Calu3 (cell line): ENCODE measurements at regions not wholly inside any gene's neighbourhood (a gene's known extent, or its start where the extent isn't known, plus 50 kb on each side); places are given as distances from the start of the nearest gene placed in this dataset.

Experiments
- BruUV-seq: library from RNA; stranded (reverse); fragments of 400-500 nt; replicated peaks from 2 replicates; lab custom pipeline; 2021; lab: Mats Ljungman, UMichigan
- CTCF ChIA-PET: fragments of 300-600 bp; sonication (Branson Sonifier 250); formaldehyde crosslinking; loops from one replicate; lab custom pipeline; 2022; ENCODE audit warnings: antibody characterized with exemption; lab: Charles Lee
- DNase-seq: peaks from one replicate; pipeline ENCODE4 v3.0.0; 2022
- H3K27ac Mint-ChIP-seq: one replicate; pipeline ENCODE4 v1.8.0; 2022; ENCODE audit warnings: mixed read lengths; ENCODE audit not compliant: unreplicated experiment
- H3K27me3 Mint-ChIP-seq: one replicate; pipeline ENCODE4 v1.8.0; 2022; ENCODE audit warnings: mixed read lengths; ENCODE audit not compliant: unreplicated experiment
- H3K36me3 Mint-ChIP-seq: one replicate; pipeline ENCODE4 v1.8.0; 2022; ENCODE audit warnings: mild to moderate bottlenecking, moderate library complexity, mixed read lengths; ENCODE audit not compliant: insufficient read depth, unreplicated experiment
- H3K4me1 Mint-ChIP-seq: one replicate; pipeline ENCODE4 v1.8.0; 2022; ENCODE audit warnings: mild to moderate bottlenecking, low read depth, mixed read lengths; ENCODE audit not compliant: unreplicated experiment
- H3K4me3 Mint-ChIP-seq: one replicate; pipeline ENCODE4 v1.8.0; 2022; ENCODE audit warnings: mild to moderate bottlenecking, low read depth, moderate library complexity, mixed read lengths; ENCODE audit not compliant: unreplicated experiment
- H3K9me3 Mint-ChIP-seq: one replicate; pipeline ENCODE4 v1.8.0; 2022; ENCODE audit warnings: low read depth, mixed read lengths; ENCODE audit not compliant: unreplicated experiment
- intact Hi-C: fragments of 100-400 bp; cut with micrococcal nuclease; formaldehyde crosslinking; loops from one replicate; pipeline ENCODE4 v1.10.0; 2022; ENCODE audit not compliant: unreplicated experiment
- TF ChIP-seq, protein P1 (sequence below): fragments of 200-600 bp; IDR thresholded peaks from one replicate; pipeline ENCODE4 v1.8.0; 2022; ENCODE audit warnings: antibody characterized with exemption; ENCODE audit not compliant: unreplicated experiment

DNA sequence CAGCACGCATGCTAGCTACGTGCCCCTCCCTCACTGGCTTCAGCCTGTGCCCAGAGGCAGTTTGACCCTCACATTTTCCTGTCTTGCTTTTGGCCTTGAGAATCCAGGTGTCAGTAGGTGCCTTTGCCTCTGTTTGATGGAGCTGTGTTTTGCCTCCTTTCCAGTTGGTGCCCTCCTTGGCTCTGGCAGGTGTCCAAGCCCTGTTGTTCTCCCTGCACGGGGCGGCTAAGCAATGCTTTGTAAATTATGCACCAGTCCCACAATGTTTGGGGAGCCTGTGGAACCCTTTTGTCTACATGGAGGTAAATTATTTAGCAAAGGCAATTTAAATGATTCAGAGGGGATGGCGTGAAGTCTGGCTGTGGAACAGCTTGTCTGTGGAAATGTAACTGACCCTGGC lies 202.9 kb upstream of the BOD1L1 start:
- BruUV-seq = no TSS peak
- TF ChIP-seq, protein P1, sequence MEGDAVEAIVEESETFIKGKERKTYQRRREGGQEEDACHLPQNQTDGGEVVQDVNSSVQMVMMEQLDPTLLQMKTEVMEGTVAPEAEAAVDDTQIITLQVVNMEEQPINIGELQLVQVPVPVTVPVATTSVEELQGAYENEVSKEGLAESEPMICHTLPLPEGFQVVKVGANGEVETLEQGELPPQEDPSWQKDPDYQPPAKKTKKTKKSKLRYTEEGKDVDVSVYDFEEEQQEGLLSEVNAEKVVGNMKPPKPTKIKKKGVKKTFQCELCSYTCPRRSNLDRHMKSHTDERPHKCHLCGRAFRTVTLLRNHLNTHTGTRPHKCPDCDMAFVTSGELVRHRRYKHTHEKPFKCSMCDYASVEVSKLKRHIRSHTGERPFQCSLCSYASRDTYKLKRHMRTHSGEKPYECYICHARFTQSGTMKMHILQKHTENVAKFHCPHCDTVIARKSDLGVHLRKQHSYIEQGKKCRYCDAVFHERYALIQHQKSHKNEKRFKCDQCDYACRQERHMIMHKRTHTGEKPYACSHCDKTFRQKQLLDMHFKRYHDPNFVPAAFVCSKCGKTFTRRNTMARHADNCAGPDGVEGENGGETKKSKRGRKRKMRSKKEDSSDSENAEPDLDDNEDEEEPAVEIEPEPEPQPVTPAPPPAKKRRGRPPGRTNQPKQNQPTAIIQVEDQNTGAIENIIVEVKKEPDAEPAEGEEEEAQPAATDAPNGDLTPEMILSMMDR = no peak

DNA sequence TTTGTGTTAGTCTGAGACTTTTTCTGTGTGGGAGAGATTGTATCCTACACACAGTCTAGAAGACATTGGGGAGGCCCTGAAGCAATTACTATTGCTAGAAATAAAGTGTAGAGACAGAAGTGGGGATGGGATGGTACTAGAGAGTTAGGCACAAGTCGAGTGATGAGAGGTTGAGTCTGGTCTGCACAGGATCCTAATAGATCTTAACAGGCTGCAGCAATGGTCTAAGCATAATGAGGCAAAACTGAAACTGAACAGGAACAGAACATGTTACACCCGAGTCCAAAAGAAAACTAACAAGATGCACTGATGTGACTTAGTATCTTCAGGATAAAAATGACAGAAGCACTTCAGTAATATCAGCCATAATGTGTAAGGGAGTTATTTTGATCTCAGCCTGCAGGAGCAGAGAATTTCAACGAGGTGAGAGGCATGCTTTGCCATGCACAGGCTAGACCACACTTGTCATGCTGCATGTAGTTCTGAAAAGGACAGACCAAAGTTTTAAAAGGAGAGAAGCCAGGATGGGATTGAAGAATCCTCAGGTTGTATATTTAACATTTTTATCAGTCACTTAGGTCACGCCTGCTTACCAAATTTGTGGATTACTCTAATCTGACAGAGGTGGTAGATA lies 205.8 kb upstream of the BOD1L1 start:
- BruUV-seq = no TSS peak
- Mint-ChIP-seq H3K9me3 (peaks cover 2% of the 10 kb centered on the region), H3K4me1 (peaks cover 11% of the 10 kb centered on the region), H3K4me3 (no peak overlapping the region), H3K27ac (no peak overlapping the region), H3K27me3 (no peaks in the 10 kb centered on the region), H3K36me3 (no peaks in the 10 kb centered on the region)
- DNase-seq = no peak
- CTCF ChIA-PET = no interaction called here
- TF ChIP-seq, protein P1 = no peak
- intact Hi-C loops = no loop called here

More for the DNA sequence above, 202.9 kb upstream of the BOD1L1 start:
- Mint-ChIP-seq H3K27me3 (no peaks in the 10 kb centered on the region), H3K27ac (no peak overlapping the region), H3K4me3 (no peak overlapping the region), H3K36me3 (no peaks in the 10 kb centered on the region), H3K4me1 (no peaks in the 10 kb centered on the region), H3K9me3 (no peaks in the 10 kb centered on the region)
- no peak for DNase-seq
- CTCF ChIA-PET = no interaction called here
- intact Hi-C loops = no loop called here

DNA sequence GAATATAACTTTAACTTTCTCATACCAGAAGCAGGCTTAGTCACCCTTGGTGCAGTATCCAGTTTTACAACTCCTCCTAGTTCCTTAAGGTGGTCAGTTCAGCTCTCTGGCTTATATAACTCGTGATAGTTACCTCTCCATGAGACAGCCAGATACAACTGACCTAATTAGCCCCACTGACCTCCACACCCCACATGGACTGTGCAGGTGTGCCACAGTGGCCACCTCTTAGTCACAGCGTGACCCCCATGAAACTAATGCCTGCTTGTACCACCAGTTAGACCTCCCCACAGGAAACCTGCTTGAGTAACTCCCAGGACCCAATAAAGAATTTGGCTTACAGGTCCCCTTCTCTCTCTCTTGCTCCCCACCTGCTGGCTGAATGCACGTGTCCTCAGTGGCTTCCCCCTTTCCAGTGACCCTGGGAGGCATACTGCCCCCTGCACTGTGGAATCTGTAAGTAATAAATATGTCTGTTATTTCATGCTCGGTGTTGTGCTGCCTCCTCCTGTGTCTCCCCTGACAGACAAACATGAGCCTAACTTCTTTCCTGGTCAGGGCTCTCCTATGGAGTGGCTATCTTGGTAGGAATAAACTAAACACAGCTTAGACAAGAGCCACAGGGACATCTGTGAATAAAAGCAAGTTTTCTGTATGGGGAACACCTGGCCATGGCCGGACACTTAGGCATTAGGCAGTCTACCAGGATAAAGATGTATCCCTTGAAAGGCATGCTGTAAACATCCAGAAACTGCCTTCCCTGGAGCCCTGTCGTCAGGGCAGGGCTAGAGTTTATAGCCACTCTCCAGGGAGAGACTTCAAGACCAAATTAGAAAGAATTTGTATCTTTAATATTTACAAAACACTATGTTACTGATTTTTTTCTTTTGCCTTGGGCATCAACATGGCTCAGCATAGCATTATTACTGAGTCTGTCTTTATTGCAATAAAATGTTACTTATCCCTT lies 209.7 kb upstream of the BOD1L1 start:
- Mint-ChIP-seq H3K27me3 (no peaks in the 10 kb centered on the region), H3K4me1 (peaks cover 14% of the 10 kb centered on the region), H3K9me3 (peaks cover 5% of the 10 kb centered on the region), H3K36me3 (no peaks in the 10 kb centered on the region), H3K4me3 (no peak overlapping the region), H3K27ac (no peak overlapping the region)
- no TSS peak for BruUV-seq
- DNase-seq = no peak
- TF ChIP-seq, protein P1 = no peak
- intact Hi-C loops = no loop called here
- CTCF ChIA-PET = no interaction called here

DNA sequence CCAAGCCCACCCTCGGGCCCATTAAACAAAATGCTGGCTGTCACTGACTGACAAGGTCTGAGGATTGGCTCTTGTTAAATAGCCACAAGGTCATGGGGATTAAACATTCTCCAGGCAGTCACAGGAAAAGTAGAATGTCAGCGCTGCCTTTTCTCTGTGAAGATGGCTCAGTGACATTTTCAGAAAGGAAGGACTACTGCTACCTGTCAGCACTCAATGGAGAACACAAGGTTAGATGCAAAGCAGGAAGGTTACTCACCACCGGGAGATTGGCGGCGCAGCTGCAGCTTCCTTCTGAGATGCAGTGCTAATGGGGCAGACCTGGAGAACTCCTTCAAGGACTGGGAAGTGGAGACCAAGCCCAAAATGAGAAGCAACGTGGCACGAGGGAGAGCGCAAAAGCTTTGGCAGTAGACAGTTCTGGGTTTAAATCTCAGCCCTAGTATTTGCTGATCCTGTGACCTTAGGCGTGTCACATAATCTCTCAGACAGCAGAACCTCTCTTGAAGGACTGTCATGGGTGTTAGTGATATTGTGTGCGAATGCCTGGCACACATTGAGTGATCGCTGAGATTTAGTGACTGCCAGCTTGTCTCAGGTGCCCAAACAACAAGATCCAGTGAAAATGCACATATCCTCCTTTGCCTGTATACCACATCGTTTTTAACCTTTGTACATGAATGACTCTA lies 213.1 kb upstream of the BOD1L1 start:
- H3K9me3 Mint-ChIP-seq = peaks cover 5% of the 10 kb centered on the region
- TF ChIP-seq, protein P1 = no peak
- BruUV-seq = no TSS peak
- no peaks in the 10 kb centered on the region for H3K36me3 Mint-ChIP-seq
- H3K4me1 Mint-ChIP-seq = peaks cover 14% of the 10 kb centered on the region
- CTCF ChIA-PET = no interaction called here
- DNase-seq = no peak
- intact Hi-C loops = no loop called here
- H3K27me3 Mint-ChIP-seq = no peaks in the 10 kb centered on the region
- no peak overlapping the region for H3K4me3 Mint-ChIP-seq
- H3K27ac Mint-ChIP-seq = no peak overlapping the region
